K562 (cell line): ENCODE measurements at regions not wholly inside any gene's neighbourhood (a gene's known extent, or its start where the extent isn't known, plus 50 kb on each side); places are given as distances from the start of the nearest gene placed in this dataset.

Experiments
- ATAC-seq: fragments of 200-7000 bp; cut with Tn5 transposase; 3 replicates; pipeline ENCODE4 v1.9.1; 2020; ENCODE audit warnings: moderate library complexity
- BruUV-seq: library from RNA; stranded (reverse); fragments of 400-500 nt; replicated peaks from 2 replicates; lab custom pipeline; 2021; lab: Mats Ljungman, UMichigan
- CTCF ChIA-PET: fragments of 300-600 bp; formaldehyde crosslinking; extraction: SDS; loops from one replicate; lab custom pipeline; 2021; ENCODE audit warnings: low intra/inter-chr PET ratio; lab: Yijun Ruan, JAX
- POLR2A ChIA-PET: fragments of 300-600, 350-650 bp; sonication (Branson Sonifier 250); formaldehyde crosslinking; extraction: SDS; loops from one replicate; lab custom pipeline; 2021; ENCODE audit warnings: antibody characterized with exemption, inconsistent platforms; lab: Yijun Ruan, JAX
- DNase-seq, 4 experiments: peaks; one replicate each; pipeline versions ENCODE4 v3.0.0 to v3.0.0-alpha.2; 2011 to 2018; ENCODE audit warnings: low spot score in 3 of 4, mixed read lengths in 3 of 4; ENCODE audit errors: extremely low read depth in 1 of 4
- FAIRE-seq: peaks from 2 replicates; lab custom pipeline; 2011; peaks lifted over from hg19 to GRCh38; lab: Jason Lieb, UNC
- H2AFZ ChIP-seq: 2 replicates; pipeline ENCODE4 v1.6.0; 2011; ENCODE audit warnings: low read depth, low read length, control low read depth, inconsistent platforms
- H3K27ac ChIP-seq: fragments of 200-600 bp; 3 replicates; pipeline ENCODE4 v1.8.0; 2011; ENCODE audit warnings: low read depth, mild to moderate bottlenecking, control low read depth, inconsistent platforms, low read length, moderate library complexity, mixed read lengths; ENCODE audit errors: extremely low read depth
- H3K27me3 ChIP-seq, 2 experiments: fragments of 300-600 bp in 1 of 2; 2 replicates in 1 of 2; 3 replicates in 1 of 2; pipeline versions ENCODE4 v1.6.0 to v1.8.0; 2011; ENCODE audit warnings: inconsistent platforms in 2 of 2, low read length in 2 of 2, mild to moderate bottlenecking in 1 of 2, mixed read lengths in 1 of 2, moderate library complexity in 1 of 2; ENCODE audit not compliant: control insufficient read depth in 2 of 2, insufficient read depth in 2 of 2
- H3K36me3 ChIP-seq: fragments of 300-600 bp; 3 replicates; pipeline ENCODE4 v1.8.0; 2011; ENCODE audit warnings: mild to moderate bottlenecking, low read length, inconsistent platforms; ENCODE audit not compliant: control insufficient read depth, insufficient read depth
- H3K4me1 ChIP-seq, 2 experiments: fragments of 200-600 bp in 1 of 2; replicated peaks in 1 of 2; 2 replicates in 1 of 2; 3 replicates in 1 of 2; pipeline versions ENCODE4 v1.5.1 to v1.8.0; 2011; ENCODE audit warnings: inconsistent platforms in 2 of 2, low read length in 2 of 2, mild to moderate bottlenecking in 1 of 2, mixed read lengths in 1 of 2, moderate library complexity in 1 of 2; ENCODE audit not compliant: control insufficient read depth in 2 of 2, insufficient read depth in 2 of 2
- H3K4me2 ChIP-seq: 2 replicates; pipeline ENCODE4 v1.6.1; 2011; ENCODE audit warnings: low read length, control low read depth, inconsistent platforms, mixed read lengths; ENCODE audit not compliant: insufficient read depth
- H3K4me3 ChIP-seq: fragments of 200-600 bp; sonication (generic), shearing (Covaris generic); 2 replicates; pipeline ENCODE4 v1.5.1; 2016; ENCODE audit warnings: control low read depth, inconsistent platforms
- H3K79me2 ChIP-seq: fragments of 200-600 bp; 3 replicates; pipeline ENCODE4 v1.8.0; 2011; ENCODE audit warnings: low read length, inconsistent platforms; ENCODE audit not compliant: control insufficient read depth, insufficient read depth
- H3K9ac ChIP-seq, 2 experiments: 2 replicates each; pipeline versions ENCODE4 v1.6.0 to v1.6.1; 2011; ENCODE audit warnings: low read depth in 2 of 2, low read length in 2 of 2, control low read depth in 1 of 2, inconsistent platforms in 1 of 2, mild to moderate bottlenecking in 1 of 2, mixed read lengths in 1 of 2; ENCODE audit not compliant: insufficient read depth in 1 of 2
- H3K9me1 ChIP-seq: one replicate; pipeline ENCODE4 v1.6.0; 2011; ENCODE audit warnings: inconsistent platforms, mild to moderate bottlenecking, low read length, moderate library complexity; ENCODE audit not compliant: control insufficient read depth, insufficient read depth
- H3K9me3 ChIP-seq: replicated peaks from 2 replicates; pipeline ENCODE4 v1.5.1; 2011; ENCODE audit warnings: low read depth, low read length, inconsistent platforms; ENCODE audit not compliant: control insufficient read depth, insufficient read depth
- H4K20me1 ChIP-seq: replicated peaks from 2 replicates; pipeline ENCODE4 v1.6.1; 2011; ENCODE audit warnings: low read length, inconsistent platforms, mixed read lengths; ENCODE audit not compliant: control insufficient read depth, insufficient read depth
- BACH1 ChIP-seq: fragments of 200-800 bp; sonication (Bioruptor generic); IDR thresholded peaks from 2 replicates; pipeline ENCODE4 v1.6.1; 2016; ENCODE audit warnings: missing genetic modification characterization, missing compliant biosample characterization
- CEBPB ChIP-seq: fragments of 450-650 bp; IDR thresholded peaks from 2 replicates; pipeline ENCODE4 v1.6.1; 2016; ENCODE audit warnings: missing genetic modification characterization, missing compliant biosample characterization
- CREB1 ChIP-seq, 2 experiments: sonication (generic) in 1 of 2; formaldehyde crosslinking in 1 of 2; IDR thresholded peaks; 2 replicates each; pipeline versions ENCODE4 v1.6.1 to v1.8.0; 2012 to 2022; ENCODE audit warnings: inconsistent platforms in 1 of 2, mild to moderate bottlenecking in 1 of 2, missing genetic modification reagents in 1 of 2, moderate library complexity in 1 of 2
- CXXC5 ChIP-seq: fragments of 250-450 bp; sonication (Bioruptor Pico); IDR thresholded peaks from 2 replicates; pipeline ENCODE4 v1.8.0; 2022; ENCODE audit warnings: inconsistent platforms, mild to moderate bottlenecking, moderate library complexity
- FOXM1 ChIP-seq, 2 experiments: fragments of 450-650 bp in 1 of 2; sonication (generic) in 1 of 2; formaldehyde crosslinking in 1 of 2; IDR thresholded peaks; 2 replicates each; pipeline versions ENCODE4 v1.6.1 to v1.9.0; 2017 to 2022; ENCODE audit warnings: low read depth in 2 of 2, mild to moderate bottlenecking in 2 of 2, missing genetic modification reagents in 1 of 2, moderate library complexity in 1 of 2
- GABPB1 ChIP-seq: sonication (generic); formaldehyde crosslinking; IDR thresholded peaks from 2 replicates; pipeline ENCODE4 v1.8.0; 2022; ENCODE audit warnings: mild to moderate bottlenecking, missing genetic modification reagents
- LARP7 ChIP-seq: fragments of 450-650 bp; IDR thresholded peaks from 2 replicates; pipeline ENCODE4 v1.6.1; 2016
- MECOM ChIP-seq: fragments of 250-450 bp; sonication (Bioruptor Pico); IDR thresholded peaks from 2 replicates; pipeline ENCODE4 v1.8.0; 2022; ENCODE audit warnings: inconsistent platforms
- NCOA1 ChIP-seq: fragments of 450-650 bp; IDR thresholded peaks from 2 replicates; pipeline ENCODE4 v1.6.1; 2016; ENCODE audit warnings: low read depth
- PTRF ChIP-seq: fragments of 450-650 bp; IDR thresholded peaks from 2 replicates; pipeline ENCODE4 v1.6.1; 2016; ENCODE audit warnings: mild to moderate bottlenecking, missing genetic modification characterization, missing compliant biosample characterization
- RBBP5 ChIP-seq: fragments of 200-600 bp; sonication (generic); IDR thresholded peaks from 2 replicates; pipeline ENCODE4 v1.6.1; 2012; ENCODE audit warnings: borderline replicate concordance, mild to moderate bottlenecking, low read length, control low read depth, inconsistent platforms; ENCODE audit not compliant: insufficient read depth, poor library complexity, severe bottlenecking
- SNAPC5 ChIP-seq: fragments of 250-450 bp; sonication (Bioruptor Pico); IDR thresholded peaks from 2 replicates; pipeline ENCODE4 v1.8.0; 2021; ENCODE audit warnings: moderate library complexity, mild to moderate bottlenecking, inconsistent platforms
- SUPT5H ChIP-seq: fragments of 450-650 bp; IDR thresholded peaks from 2 replicates; pipeline ENCODE4 v1.6.1; 2016
- TAF9B ChIP-seq: fragments of 450-650 bp; IDR thresholded peaks from 2 replicates; pipeline ENCODE4 v1.6.1; 2018; ENCODE audit warnings: mild to moderate bottlenecking; ENCODE audit not compliant: partially characterized antibody
- TFAP4 ChIP-seq: sonication (generic); formaldehyde crosslinking; IDR thresholded peaks from 2 replicates; pipeline ENCODE4 v1.8.0; 2022; ENCODE audit warnings: missing genetic modification reagents, mild to moderate bottlenecking, moderate library complexity, borderline replicate concordance
- ZBTB33 ChIP-seq: sonication (generic); formaldehyde crosslinking; IDR thresholded peaks from 2 replicates; pipeline ENCODE4 v1.8.1; 2023; ENCODE audit warnings: mild to moderate bottlenecking, missing genetic modification reagents
- ZNF253 ChIP-seq: fragments of 250-450 bp; sonication (Bioruptor Pico); conservative IDR thresholded peaks from 2 replicates; pipeline ENCODE4 v1.6.1; 2021; ENCODE audit warnings: mild to moderate bottlenecking
- ZNF586 ChIP-seq: fragments of 450-650 bp; formaldehyde crosslinking; conservative IDR thresholded peaks from 2 replicates; pipeline ENCODE4 v1.4.0; 2020; ENCODE audit warnings: mild to moderate bottlenecking, moderate library complexity
- WGBS: fragments of 100-300 bp; shearing (Covaris generic); methylation state at CpG from one replicate; pipeline ENCODE4 v1.1.6; 2016; ENCODE audit warnings: low coverage, mixed read lengths; ENCODE audit not compliant: insufficient coverage; ENCODE audit errors: missing lambda C conversion rate; 5-methylcytosine and 5-hydroxymethylcytosine counted together
- in situ Hi-C: fragments of 300-500 bp; cut with MboI; formaldehyde crosslinking; loops from 4 replicates; pipeline ENCODE4 v1.15.0; 2018; ENCODE audit warnings: inconsistent platforms, mixed read lengths
- intact Hi-C: fragments of 100-400 bp; cut with micrococcal nuclease; formaldehyde crosslinking; loops from 2 replicates; pipeline ENCODE4 v1.14.2; 2022

GRCh38 chr13:50129706-50130122 is 114.5 kb downstream of the KCNRG start:
- Histone ChIP-seq H3K9me1 (no peaks in the 10 kb centered on the region), H4K20me1 (no peaks in the 10 kb centered on the region), H3K36me3 (no peaks in the 10 kb centered on the region), H3K4me1 (peaks cover 4 to 25% of the 10 kb centered on the region in 2 experiments; a peak in 4 of 5 replicates), H3K9me3 (no peaks in the 10 kb centered on the region), H3K27ac (no peak overlapping the region), H2AFZ (no peak overlapping the region), H3K9ac (no peak overlapping the region), H3K4me3 (no peak overlapping the region), H3K27me3 (no peaks in the 10 kb centered on the region), H3K4me2 (no peak overlapping the region), H3K79me2 (peaks cover 9% of the 10 kb centered on the region; the same call in 2 of the 3 replicates)
- ATAC-seq (no peak), DNase-seq (no peak)
- WGBS: no CpG with 5 or more reads among the region's 22 CpGs
- in situ Hi-C loops (no loop called here), intact Hi-C loops (no loop called here)
- CTCF ChIA-PET: no interaction called here
- BruUV-seq: no TSS peak
- TF ChIP-seq BACH1 (no peak), SUPT5H (no peak), CREB1 (IDR thresholded peaks at IDR 0.05) (no peak), CREB1 (CRISPR knock-in tag; IDR thresholded peaks at IDR 0.05) (no peak), SNAPC5 (CRISPR knock-in tag) (no peak), GABPB1 (no peak), RBBP5 (no peak), ZNF586 (CRISPR knock-in tag) (no peak), CXXC5 (no peak), ZBTB33 (CRISPR knock-in tag) (no peak), NCOA1 (no peak), MECOM (no peak), LARP7 (no peak), FOXM1 (IDR thresholded peaks at IDR 0.05; ENCODE audit: low read depth) (no peak), FOXM1 (CRISPR knock-in tag; IDR thresholded peaks at IDR 0.05; ENCODE audit: low read depth) (no peak), ZNF253 (CRISPR knock-in tag) (no peak), PTRF (tag) (no peak), CEBPB (no peak), TFAP4 (CRISPR knock-in tag) (no peak), TAF9B (no peak)
- TF ChIP-seq, all 486 proteins: peak for 0
- no peak for FAIRE-seq
- POLR2A ChIA-PET: no interaction called here
